ENCODE measurements at regions not wholly inside any gene's neighbourhood (a gene's known extent, or its start where the extent isn't known, plus 50 kb on each side); places are given as distances from the start of the nearest gene placed in this dataset.

DNA sequence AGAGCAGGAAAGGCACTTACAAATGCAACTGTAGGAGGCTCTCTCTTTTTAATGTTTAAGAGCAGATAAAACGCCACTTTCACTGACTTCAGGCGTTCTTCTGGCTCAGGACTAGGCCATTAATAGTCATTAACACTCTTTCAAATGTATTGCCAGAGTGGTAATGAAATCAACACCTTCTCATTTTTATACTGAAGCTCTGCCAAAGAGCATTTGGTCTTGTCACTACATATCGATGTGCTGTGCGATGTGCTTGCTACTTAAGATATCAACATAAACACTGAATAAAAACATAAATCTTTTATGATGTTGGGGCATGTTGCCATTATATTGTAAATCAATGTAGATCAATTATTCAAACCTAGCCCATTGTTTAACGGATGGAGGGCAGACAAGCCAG lies 634.7 kb downstream of the ARL4A start:
- TF ChIP-seq, protein P1, sequence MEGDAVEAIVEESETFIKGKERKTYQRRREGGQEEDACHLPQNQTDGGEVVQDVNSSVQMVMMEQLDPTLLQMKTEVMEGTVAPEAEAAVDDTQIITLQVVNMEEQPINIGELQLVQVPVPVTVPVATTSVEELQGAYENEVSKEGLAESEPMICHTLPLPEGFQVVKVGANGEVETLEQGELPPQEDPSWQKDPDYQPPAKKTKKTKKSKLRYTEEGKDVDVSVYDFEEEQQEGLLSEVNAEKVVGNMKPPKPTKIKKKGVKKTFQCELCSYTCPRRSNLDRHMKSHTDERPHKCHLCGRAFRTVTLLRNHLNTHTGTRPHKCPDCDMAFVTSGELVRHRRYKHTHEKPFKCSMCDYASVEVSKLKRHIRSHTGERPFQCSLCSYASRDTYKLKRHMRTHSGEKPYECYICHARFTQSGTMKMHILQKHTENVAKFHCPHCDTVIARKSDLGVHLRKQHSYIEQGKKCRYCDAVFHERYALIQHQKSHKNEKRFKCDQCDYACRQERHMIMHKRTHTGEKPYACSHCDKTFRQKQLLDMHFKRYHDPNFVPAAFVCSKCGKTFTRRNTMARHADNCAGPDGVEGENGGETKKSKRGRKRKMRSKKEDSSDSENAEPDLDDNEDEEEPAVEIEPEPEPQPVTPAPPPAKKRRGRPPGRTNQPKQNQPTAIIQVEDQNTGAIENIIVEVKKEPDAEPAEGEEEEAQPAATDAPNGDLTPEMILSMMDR (conservative IDR thresholded peaks at IDR 0.05; ENCODE audit: low read depth in 2 of 2): no peak
- TF ChIP-seq, protein P2, sequence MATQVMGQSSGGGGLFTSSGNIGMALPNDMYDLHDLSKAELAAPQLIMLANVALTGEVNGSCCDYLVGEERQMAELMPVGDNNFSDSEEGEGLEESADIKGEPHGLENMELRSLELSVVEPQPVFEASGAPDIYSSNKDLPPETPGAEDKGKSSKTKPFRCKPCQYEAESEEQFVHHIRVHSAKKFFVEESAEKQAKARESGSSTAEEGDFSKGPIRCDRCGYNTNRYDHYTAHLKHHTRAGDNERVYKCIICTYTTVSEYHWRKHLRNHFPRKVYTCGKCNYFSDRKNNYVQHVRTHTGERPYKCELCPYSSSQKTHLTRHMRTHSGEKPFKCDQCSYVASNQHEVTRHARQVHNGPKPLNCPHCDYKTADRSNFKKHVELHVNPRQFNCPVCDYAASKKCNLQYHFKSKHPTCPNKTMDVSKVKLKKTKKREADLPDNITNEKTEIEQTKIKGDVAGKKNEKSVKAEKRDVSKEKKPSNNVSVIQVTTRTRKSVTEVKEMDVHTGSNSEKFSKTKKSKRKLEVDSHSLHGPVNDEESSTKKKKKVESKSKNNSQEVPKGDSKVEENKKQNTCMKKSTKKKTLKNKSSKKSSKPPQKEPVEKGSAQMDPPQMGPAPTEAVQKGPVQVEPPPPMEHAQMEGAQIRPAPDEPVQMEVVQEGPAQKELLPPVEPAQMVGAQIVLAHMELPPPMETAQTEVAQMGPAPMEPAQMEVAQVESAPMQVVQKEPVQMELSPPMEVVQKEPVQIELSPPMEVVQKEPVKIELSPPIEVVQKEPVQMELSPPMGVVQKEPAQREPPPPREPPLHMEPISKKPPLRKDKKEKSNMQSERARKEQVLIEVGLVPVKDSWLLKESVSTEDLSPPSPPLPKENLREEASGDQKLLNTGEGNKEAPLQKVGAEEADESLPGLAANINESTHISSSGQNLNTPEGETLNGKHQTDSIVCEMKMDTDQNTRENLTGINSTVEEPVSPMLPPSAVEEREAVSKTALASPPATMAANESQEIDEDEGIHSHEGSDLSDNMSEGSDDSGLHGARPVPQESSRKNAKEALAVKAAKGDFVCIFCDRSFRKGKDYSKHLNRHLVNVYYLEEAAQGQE (IDR thresholded peaks at IDR 0.05; ENCODE audit: unreplicated experiment): no peak
- TF ChIP-seq EZH2phosphoT487 (IDR thresholded peaks at IDR 0.05; ENCODE audit: unreplicated experiment) (no peak), EZH2 (IDR thresholded peaks at IDR 0.05; ENCODE audit: low read depth, unreplicated experiment) (no peak), CREB1 (CRISPR knock-in tag; IDR thresholded peaks at IDR 0.05; ENCODE audit: low read depth) (no peak), POLR2AphosphoS5 (IDR thresholded peaks at IDR 0.05; ENCODE audit: low read depth) (no peak), ZNF331 (CRISPR knock-in tag; IDR thresholded peaks at IDR 0.05; ENCODE audit: low read depth) (no peak), JUNB (IDR thresholded peaks at IDR 0.05; ENCODE audit: unreplicated experiment) (no peak), STAT1 (IDR thresholded peaks at IDR 0.05; ENCODE audit: unreplicated experiment) (no peak), NANOG (IDR thresholded peaks at IDR 0.05; ENCODE audit: borderline replicate concordance) (0 out of 2 replicates have a peak, but pooled peaks have one; percentile 33)
- TF ChIP-seq, protein P3, sequence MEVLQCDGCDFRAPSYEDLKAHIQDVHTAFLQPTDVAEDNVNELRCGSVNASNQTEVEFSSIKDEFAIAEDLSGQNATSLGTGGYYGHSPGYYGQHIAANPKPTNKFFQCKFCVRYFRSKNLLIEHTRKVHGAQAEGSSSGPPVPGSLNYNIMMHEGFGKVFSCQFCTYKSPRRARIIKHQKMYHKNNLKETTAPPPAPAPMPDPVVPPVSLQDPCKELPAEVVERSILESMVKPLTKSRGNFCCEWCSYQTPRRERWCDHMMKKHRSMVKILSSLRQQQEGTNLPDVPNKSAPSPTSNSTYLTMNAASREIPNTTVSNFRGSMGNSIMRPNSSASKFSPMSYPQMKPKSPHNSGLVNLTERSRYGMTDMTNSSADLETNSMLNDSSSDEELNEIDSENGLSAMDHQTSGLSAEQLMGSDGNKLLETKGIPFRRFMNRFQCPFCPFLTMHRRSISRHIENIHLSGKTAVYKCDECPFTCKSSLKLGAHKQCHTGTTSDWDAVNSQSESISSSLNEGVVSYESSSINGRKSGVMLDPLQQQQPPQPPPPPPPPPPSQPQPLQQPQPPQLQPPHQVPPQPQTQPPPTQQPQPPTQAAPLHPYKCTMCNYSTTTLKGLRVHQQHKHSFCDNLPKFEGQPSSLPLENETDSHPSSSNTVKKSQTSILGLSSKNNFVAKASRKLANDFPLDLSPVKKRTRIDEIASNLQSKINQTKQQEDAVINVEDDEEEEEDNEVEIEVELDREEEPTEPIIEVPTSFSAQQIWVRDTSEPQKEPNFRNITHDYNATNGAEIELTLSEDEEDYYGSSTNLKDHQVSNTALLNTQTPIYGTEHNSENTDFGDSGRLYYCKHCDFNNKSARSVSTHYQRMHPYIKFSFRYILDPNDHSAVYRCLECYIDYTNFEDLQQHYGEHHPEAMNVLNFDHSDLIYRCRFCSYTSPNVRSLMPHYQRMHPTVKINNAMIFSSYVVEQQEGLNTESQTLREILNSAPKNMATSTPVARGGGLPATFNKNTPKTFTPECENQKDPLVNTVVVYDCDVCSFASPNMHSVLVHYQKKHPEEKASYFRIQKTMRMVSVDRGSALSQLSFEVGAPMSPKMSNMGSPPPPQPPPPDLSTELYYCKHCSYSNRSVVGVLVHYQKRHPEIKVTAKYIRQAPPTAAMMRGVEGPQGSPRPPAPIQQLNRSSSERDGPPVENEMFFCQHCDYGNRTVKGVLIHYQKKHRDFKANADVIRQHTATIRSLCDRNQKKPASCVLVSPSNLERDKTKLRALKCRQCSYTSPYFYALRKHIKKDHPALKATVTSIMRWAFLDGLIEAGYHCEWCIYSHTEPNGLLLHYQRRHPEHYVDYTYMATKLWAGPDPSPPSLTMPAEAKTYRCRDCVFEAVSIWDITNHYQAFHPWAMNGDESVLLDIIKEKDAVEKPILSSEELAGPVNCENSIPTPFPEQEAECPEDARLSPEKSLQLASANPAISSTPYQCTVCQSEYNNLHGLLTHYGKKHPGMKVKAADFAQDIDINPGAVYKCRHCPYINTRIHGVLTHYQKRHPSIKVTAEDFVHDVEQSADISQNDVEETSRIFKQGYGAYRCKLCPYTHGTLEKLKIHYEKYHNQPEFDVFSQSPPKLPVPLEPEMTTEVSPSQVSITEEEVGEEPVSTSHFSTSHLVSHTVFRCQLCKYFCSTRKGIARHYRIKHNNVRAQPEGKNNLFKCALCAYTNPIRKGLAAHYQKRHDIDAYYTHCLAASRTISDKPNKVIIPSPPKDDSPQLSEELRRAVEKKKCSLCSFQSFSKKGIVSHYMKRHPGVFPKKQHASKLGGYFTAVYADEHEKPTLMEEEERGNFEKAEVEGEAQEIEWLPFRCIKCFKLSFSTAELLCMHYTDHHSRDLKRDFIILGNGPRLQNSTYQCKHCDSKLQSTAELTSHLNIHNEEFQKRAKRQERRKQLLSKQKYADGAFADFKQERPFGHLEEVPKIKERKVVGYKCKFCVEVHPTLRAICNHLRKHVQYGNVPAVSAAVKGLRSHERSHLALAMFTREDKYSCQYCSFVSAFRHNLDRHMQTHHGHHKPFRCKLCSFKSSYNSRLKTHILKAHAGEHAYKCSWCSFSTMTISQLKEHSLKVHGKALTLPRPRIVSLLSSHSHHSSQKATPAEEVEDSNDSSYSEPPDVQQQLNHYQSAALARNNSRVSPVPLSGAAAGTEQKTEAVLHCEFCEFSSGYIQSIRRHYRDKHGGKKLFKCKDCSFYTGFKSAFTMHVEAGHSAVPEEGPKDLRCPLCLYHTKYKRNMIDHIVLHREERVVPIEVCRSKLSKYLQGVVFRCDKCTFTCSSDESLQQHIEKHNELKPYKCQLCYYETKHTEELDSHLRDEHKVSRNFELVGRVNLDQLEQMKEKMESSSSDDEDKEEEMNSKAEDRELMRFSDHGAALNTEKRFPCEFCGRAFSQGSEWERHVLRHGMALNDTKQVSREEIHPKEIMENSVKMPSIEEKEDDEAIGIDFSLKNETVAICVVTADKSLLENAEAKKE (CRISPR knock-in tag; IDR thresholded peaks at IDR 0.05): no peak
- TF ChIP-seq, protein P4, sequence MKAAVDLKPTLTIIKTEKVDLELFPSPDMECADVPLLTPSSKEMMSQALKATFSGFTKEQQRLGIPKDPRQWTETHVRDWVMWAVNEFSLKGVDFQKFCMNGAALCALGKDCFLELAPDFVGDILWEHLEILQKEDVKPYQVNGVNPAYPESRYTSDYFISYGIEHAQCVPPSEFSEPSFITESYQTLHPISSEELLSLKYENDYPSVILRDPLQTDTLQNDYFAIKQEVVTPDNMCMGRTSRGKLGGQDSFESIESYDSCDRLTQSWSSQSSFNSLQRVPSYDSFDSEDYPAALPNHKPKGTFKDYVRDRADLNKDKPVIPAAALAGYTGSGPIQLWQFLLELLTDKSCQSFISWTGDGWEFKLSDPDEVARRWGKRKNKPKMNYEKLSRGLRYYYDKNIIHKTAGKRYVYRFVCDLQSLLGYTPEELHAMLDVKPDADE (IDR thresholded peaks at IDR 0.05): no peak

All from GM23338 (cell line).